Thyroid gland (tissue), 4 donors: ENCODE measurements at regions not wholly inside any gene's neighbourhood (a gene's known extent, or its start where the extent isn't known, plus 50 kb on each side); places are given as distances from the start of the nearest gene placed in this dataset.

Experiments used
- POLR2A ChIP-seq, 2 donors: fragments of 450-650 bp; IDR thresholded peaks; one replicate each; pipeline ENCODE4 v1.6.1; 2017; ENCODE audit warnings: antibody characterized with exemption in 2 of 2, mild to moderate bottlenecking in 2 of 2, moderate library complexity in 1 of 2
- TF ChIP-seq, protein P1 (sequence below), 6 experiments: fragments of 200-600 bp in 3 of 6; fragments of 450-650 bp in 3 of 6; sonication (generic) in 3 of 6; IDR thresholded peaks; one replicate each; pipeline ENCODE4 v1.5.1; 2016 to 2019; ENCODE audit warnings: antibody characterized with exemption in 6 of 6, mild to moderate bottlenecking in 2 of 6, inconsistent platforms in 1 of 6, moderate library complexity in 1 of 6

GRCh38 chr12:105765053-105766014 is 373.4 kb downstream of the NUAK1 start:
- TF ChIP-seq, protein P1, sequence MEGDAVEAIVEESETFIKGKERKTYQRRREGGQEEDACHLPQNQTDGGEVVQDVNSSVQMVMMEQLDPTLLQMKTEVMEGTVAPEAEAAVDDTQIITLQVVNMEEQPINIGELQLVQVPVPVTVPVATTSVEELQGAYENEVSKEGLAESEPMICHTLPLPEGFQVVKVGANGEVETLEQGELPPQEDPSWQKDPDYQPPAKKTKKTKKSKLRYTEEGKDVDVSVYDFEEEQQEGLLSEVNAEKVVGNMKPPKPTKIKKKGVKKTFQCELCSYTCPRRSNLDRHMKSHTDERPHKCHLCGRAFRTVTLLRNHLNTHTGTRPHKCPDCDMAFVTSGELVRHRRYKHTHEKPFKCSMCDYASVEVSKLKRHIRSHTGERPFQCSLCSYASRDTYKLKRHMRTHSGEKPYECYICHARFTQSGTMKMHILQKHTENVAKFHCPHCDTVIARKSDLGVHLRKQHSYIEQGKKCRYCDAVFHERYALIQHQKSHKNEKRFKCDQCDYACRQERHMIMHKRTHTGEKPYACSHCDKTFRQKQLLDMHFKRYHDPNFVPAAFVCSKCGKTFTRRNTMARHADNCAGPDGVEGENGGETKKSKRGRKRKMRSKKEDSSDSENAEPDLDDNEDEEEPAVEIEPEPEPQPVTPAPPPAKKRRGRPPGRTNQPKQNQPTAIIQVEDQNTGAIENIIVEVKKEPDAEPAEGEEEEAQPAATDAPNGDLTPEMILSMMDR (IDR thresholded peaks at IDR 0.05), result no peak
- TF ChIP-seq POLR2A (IDR thresholded peaks at IDR 0.05), result no peak
